Hindlimb muscle (tissue), 1 donor: ENCODE measurements at regions not wholly inside any gene's neighbourhood (a gene's known extent, or its start where the extent isn't known, plus 50 kb on each side); places are given as distances from the start of the nearest gene placed in this dataset.

Source experiments
- DNase-seq: peaks from one replicate; pipeline ENCODE4 v3.0.0-alpha.2; 2013

GRCh38 chr9:88658311-88658822 is 123.4 kb downstream of the NXNL2 start:
- no peak for DNase-seq

DNA sequence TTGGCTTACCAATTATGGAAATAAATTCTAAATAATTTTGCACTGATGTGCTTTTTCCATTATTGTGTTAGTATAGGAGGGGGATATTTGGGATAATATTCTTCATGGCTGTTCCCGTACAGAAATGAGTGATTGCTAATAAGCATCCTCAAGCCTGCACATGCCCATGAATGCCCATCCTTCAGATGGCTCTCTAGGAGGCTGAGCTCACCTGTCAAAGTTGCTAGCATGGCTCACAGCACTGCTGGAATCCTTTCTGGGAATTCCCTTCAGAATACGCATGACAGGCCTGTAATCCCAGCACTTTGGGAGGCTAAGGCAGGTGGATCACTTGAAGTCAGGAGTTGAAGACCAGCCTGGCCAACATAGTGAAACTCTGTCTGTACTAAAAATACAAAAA is 124.1 kb downstream of the NXNL2 start:
- DNase-seq = no peak

DNA sequence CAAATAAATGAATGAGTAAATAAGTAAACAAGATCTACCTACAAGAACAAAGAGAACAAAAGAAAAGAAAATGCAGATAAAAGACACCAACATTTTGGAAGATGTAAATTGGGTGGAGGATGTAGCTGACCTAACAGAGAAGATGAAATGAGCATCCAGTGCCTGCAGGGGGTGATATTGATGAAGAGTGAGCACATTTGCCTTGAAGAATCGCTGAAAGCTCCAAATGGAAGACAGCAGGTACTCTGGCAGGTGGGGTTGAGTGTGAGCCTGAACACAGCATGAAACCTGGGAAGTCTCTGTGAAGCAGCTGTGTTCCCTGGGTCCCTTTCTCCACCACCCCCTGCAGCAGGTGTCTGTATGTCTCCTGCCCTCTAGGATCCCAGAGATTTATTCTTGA is 125.6 kb downstream of the NXNL2 start:
- no peak for DNase-seq

GRCh38 chr9:88661759-88662158 is 126.8 kb downstream of the NXNL2 start:
- no peak for DNase-seq

DNA sequence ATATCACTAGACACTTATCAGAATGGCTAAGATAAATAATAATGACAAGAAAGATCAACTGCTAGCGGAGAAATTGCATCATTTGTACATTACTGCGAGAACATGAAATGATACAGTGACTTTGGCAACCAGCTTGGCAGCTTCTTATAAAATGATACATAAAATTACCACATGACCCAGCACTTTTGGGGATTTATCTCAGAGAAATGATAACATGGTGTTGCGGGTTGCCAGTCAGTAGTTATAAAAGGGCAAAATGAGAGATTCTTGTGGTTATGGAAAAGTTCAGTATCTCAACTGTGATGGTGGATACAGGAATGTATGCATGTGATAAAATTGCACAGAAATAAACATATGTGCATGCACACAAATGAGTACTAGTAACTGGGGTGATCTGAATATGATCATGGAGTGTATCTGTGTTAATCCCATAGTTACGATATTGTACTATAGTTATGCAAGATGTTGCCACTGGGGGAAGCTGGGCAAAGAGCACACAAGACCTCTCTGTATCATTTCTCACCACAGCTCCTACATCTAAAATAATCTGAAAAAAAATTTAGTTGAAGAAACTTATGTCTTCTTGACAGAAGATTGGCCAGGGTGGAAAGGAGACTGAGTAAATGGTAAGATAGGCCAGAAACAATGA is 128.9 kb downstream of the NXNL2 start:
- DNase-seq = no peak

DNA sequence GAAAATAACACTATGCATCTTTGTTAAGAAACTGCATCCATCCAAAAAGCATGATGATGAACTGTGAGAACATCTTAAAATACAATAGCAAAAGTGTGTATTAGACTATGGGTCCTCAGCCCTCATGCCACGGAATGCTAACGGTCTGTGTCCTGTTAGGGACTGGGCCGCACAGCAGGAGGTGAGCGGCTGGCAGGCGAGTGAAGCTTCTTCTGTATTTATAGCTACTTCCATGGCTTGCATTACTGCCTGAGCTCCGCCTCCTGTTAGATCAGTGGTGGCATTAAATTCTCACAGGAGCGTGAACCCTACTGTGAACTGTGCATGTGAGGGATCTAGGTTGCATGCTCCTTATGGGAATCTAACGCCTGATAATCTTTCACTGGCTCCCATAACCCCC is 129.8 kb downstream of the NXNL2 start:
- no peak for DNase-seq

DNA sequence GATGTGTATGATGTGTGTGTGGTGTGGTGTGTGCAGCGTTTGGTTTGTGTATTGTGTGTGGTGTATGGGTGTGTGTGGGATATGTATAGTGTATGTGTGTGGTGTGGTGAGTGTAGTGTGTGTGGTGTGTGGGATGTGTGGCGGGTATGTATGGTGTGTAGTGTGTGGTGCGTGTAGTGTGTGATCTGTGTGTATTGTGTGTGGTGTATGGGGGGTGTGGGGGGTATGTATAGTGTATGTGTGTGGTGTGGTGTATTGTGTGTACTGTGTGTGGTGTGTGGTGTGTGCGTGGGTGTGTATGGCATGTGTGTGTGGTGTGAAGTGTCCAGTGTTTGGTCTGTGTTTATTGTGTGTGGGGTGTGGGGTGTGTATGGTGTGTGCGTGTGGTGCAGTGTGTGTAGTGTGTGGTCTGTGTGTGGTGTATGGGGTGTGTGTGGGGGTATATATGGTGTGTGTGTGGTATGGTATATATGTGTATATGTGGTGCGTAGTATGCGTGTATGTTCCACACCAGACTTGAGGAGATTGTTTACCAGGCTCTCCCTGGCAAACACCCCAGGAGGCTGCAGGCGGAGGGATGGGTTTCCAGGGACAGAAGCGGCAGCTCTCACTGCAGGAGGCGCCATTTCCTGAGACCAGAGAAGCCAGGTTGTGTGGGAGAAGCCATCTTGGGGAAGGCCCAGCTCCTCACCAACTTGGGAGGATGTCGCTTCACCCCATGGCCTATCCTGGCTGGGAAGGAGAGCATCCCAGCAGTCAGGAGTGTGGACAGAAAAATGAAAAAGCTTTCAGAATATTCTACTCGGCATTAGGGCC is 138.1 kb downstream of the NXNL2 start:
- DNase-seq = no peak

- DNase-seq = no peak
Observed at GRCh38 chr9:88673886-88674285, 138.9 kb downstream of the NXNL2 start.

GRCh38 chr9:88676644-88677043 is 141.7 kb downstream of the NXNL2 start:
- DNase-seq = no peak

DNA sequence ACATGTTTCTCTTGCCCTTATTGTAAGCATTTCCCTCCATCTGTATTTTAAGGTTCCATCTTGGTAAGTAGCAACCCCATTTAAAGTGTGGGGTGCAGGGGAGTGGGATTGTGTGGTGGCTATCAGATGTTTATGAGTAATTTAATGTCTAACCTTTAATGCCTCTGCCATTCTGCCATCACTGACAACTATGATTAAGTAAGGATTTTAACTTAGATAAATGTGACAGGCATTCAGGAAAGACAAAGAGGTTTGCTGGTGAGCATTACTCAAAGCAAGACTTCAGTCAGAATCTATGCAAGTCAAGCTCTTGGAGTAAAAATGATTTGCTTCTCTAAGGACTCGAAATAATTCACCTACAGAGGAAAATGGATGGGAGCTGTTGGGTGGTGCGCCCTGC is 143.0 kb downstream of the NXNL2 start:
- no peak for DNase-seq

- DNase-seq = no peak
Observed at GRCh38 chr9:88678431-88678830, 143.5 kb downstream of the NXNL2 start.

DNA sequence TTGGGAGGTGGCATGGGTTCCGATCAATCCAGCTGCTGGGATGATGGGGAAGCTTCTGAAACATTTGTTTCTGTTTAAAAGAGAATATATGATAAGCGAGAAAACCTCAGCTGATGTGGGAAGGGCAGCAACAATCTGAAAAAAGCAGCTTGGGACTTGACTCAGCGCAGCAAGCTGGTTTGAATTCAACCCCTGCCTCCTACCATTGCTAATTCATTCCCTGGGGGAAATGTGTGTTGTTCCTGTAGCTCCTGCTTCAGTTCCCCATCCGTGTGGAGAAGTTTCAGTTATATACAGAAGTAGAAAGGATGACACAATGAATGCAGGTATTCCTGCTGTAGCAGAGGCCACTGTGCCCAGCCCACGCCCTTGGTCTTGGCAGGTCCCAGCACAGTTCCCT is 145.1 kb downstream of the NXNL2 start:
- no peak for DNase-seq

- DNase-seq = no peak
Observed at GRCh38 chr9:88680505-88681160, 145.7 kb downstream of the NXNL2 start.

- no peak for DNase-seq
Observed at GRCh38 chr9:88681434-88681833, 146.5 kb downstream of the NXNL2 start.

DNA sequence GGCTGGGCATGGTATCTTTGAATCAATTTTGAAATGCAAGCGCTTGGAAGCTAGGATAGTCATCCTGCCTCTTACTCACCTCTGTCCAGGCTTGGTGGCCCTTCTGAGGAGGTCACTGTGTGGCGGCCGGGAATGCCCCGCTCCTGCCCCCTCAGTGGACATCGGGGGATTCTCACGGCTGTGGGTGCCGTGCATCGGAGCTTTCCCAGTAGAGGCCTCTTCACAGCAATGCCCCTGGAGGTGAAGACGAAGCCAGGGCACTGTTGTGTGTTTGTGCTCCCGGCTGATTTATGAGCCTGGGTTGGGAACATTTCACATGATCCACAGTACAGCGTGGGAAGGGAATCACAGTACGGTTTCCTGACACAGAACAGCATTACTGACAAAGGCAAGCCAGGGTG is 147.5 kb downstream of the NXNL2 start:
- no peak for DNase-seq

DNA sequence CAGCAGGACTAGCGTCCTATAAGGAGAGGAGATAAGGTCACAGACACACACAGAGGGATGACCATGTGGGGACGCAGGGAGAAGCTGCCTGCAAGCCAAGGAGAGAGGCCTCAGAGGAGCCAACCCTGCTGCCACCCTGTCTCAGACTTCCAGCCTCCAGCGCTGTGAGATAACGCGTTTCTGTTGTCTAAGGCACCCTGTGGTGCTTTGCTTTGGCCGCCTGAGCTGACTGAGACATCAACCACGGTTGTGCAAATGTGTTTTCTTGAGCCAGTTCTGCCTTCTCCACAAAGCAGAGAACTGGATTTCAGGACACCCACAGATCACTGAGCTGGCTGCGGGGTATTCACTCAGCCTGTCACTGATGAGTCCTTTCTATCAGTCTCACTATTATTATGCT is 149.1 kb downstream of the NXNL2 start:
- DNase-seq = no peak

DNA sequence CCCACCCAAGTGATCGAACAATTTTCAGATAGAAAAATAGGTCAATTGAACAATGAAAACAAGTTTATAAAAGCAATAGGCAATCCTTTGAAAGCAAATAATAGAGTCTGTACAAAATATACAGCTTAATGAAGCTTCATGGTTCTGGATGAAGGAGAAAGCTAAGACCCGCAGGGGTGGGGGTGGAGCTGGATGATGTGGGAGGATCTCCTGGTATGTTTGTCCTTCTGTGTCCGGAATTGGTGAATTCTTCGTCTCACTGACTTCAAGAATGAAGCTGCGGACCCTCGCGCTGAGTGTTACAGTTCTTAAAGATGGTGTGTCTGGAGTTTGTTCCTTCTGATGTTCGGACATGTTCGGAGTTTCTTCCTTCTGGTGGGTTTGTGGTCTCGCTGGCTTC is 149.9 kb downstream of the NXNL2 start:
- DNase-seq = no peak

DNA sequence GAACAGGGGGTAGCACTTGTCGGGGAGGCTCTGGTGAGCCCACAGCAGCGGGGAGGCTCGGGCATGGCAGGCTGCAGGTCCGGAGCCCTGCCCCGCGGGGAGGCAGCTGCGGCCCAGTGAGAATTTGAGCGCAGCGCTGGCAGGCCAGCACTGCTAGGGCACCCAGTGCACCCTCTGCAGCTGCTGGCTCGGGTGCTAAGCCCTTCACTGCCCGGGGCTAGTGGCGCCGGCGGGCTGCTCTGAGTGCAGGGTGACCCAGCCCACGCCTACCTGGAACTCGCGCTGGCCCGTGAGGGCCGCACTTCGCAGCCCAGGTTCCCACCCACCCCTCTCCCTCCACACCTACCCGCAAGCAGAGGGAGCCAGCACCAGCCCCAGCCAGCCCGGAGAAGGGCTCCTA is 151.0 kb downstream of the NXNL2 start:
- no peak for DNase-seq

GRCh38 chr9:88689509-88690298 is 154.7 kb downstream of the NXNL2 start:
- DNase-seq = no peak

GRCh38 chr9:88690628-88691027 is 155.7 kb downstream of the NXNL2 start:
- no peak for DNase-seq

- no peak for DNase-seq
Observed at GRCh38 chr9:88691091-88691490, 156.1 kb downstream of the NXNL2 start.

GRCh38 chr9:88691811-88692210 is 156.8 kb downstream of the NXNL2 start:
- no peak for DNase-seq

GRCh38 chr9:88692827-88693226 is 157.8 kb downstream of the NXNL2 start:
- no peak for DNase-seq
